Lung (tissue), 11 donors: ENCODE measurements at regions not wholly inside any gene's neighbourhood (a gene's known extent, or its start where the extent isn't known, plus 50 kb on each side); places are given as distances from the start of the nearest gene placed in this dataset.

Experiments used
- ATAC-seq: fragments of 200-7000 bp; cut with Tn5 transposase; one replicate; pipeline ENCODE4 v1.9.1; 2020; ENCODE audit warnings: moderate number of reproducible peaks; ENCODE audit not compliant: insufficient read depth, low FRiP score
- DNase-seq, 3 donors: peaks; one replicate each; pipeline ENCODE4 v3.0.0-alpha.2; 2013 to 2017
- H3K27ac ChIP-seq, 2 donors: one replicate each; pipeline ENCODE4 v1.5.1; 2013; ENCODE audit warnings: mild to moderate bottlenecking in 2 of 2, moderate library complexity in 2 of 2, control low read depth in 1 of 2, inconsistent platforms in 1 of 2, low read depth in 1 of 2, low read length in 1 of 2
- H3K27me3 ChIP-seq, 3 donors: one replicate each; pipeline ENCODE4 v1.5.1; 2013; ENCODE audit warnings: low read length in 2 of 3; ENCODE audit not compliant: control insufficient read depth in 3 of 3, insufficient read depth in 3 of 3
- H3K36me3 ChIP-seq, 4 donors: one replicate each; pipeline ENCODE4 v1.5.1; 2013; ENCODE audit warnings: low read length in 4 of 4, mild to moderate bottlenecking in 1 of 4, moderate library complexity in 1 of 4; ENCODE audit not compliant: control insufficient read depth in 4 of 4, insufficient read depth in 4 of 4
- H3K4me1 ChIP-seq, 5 donors: one replicate each; pipeline ENCODE4 v1.5.1; 2013; ENCODE audit warnings: low read length in 5 of 5, mild to moderate bottlenecking in 2 of 5, moderate library complexity in 1 of 5; ENCODE audit not compliant: control insufficient read depth in 5 of 5, insufficient read depth in 5 of 5
- H3K4me3 ChIP-seq: one replicate; pipeline ENCODE4 v1.5.1; 2013; ENCODE audit warnings: mild to moderate bottlenecking, control low read depth, moderate library complexity
- H3K9ac ChIP-seq, 2 donors: one replicate each; pipeline ENCODE4 v1.5.1; 2013; ENCODE audit warnings: low read length in 2 of 2, control low read depth in 1 of 2; ENCODE audit not compliant: insufficient read depth in 1 of 2
- H3K9me3 ChIP-seq, 4 donors: one replicate each; pipeline ENCODE4 v1.5.1; 2013; ENCODE audit warnings: low read length in 3 of 4, mild to moderate bottlenecking in 1 of 4, moderate library complexity in 1 of 4; ENCODE audit not compliant: control insufficient read depth in 4 of 4, insufficient read depth in 3 of 4
- CTCF ChIP-seq: IDR thresholded peaks from 2 replicates; pipeline ENCODE4 v1.5.1; 2012; ENCODE audit warnings: mild to moderate bottlenecking; ENCODE audit errors: control extremely low read depth, extremely low read depth
- WGBS, 2 donors: extraction: QIAGEN DNeasy Blood & Tissue Kit; methylation state at CpG; one replicate each; pipeline ENCODE4 v1.1.7; 2013; 5-methylcytosine and 5-hydroxymethylcytosine counted together
- donor health status: control.
- donor health status: control.
- donor health status: Bipolar disorder and iron deficiency.
- donor health status: healthy.
- donor health status: DM: yes; HTN: yes; CAD: no.

GRCh38 chr3:18233987-18234716, 191.0 kb downstream of the SATB1 start:
- Histone ChIP-seq H3K4me1 (peaks cover 0 to 7% (median 0%) of the 10 kb centered on the region in 5 donors), H3K4me3 (no peak overlapping the region), H3K27me3 (no peaks in the 10 kb centered on the region), H3K9ac (no peak overlapping the region), H3K36me3 (no peaks in the 10 kb centered on the region), H3K27ac (no peak overlapping the region), H3K9me3 (no peaks in the 10 kb centered on the region)
- no peak for TF ChIP-seq CTCF
- no peak for DNase-seq
- no peak for ATAC-seq
- 63 to 76% methylated on average over 10 of the region's 10 CpGs for WGBS, 2 donors

GRCh38 chr3:18232317-18232716, 192.8 kb downstream of the SATB1 start:
- Histone ChIP-seq H3K27me3 (no peaks in the 10 kb centered on the region), H3K9ac (no peak overlapping the region), H3K36me3 (no peaks in the 10 kb centered on the region), H3K9me3 (no peaks in the 10 kb centered on the region), H3K27ac (no peak overlapping the region), H3K4me3 (no peak overlapping the region), H3K4me1 (peaks cover 0 to 7% (median 0%) of the 10 kb centered on the region in 5 donors)
- DNase-seq (no peak), ATAC-seq (no peak)
- 62 to 66% methylated on average over 3 of the region's 3 CpGs for WGBS, 2 donors
- TF ChIP-seq CTCF, result no peak

- Histone ChIP-seq H3K4me3 (no peak overlapping the region), H3K27me3 (no peaks in the 10 kb centered on the region), H3K9ac (no peak overlapping the region), H3K9me3 (no peaks in the 10 kb centered on the region), H3K36me3 (no peaks in the 10 kb centered on the region), H3K4me1 (peaks cover 0 to 5% (median 0%) of the 10 kb centered on the region in 5 donors), H3K27ac (no peak overlapping the region)
- 31 to 61% methylated on average over 1 of the region's 1 CpG for WGBS, 2 donors
- no peak for DNase-seq
- ATAC-seq, result no peak
- no peak for TF ChIP-seq CTCF
Measured at GRCh38 chr3:18228060-18228459, 197.1 kb downstream of the SATB1 start.

- DNase-seq (no peak), ATAC-seq (no peak)
- no peak overlapping the region for H3K9ac ChIP-seq
- no peak overlapping the region for H3K27ac ChIP-seq
- peaks cover 0 to 8% (median 0%) of the 10 kb centered on the region in 5 donors for H3K4me1 ChIP-seq
- WGBS, 2 donors, result 76 to 86% methylated on average over 3 of the region's 3 CpGs
- no peaks in the 10 kb centered on the region for H3K36me3 ChIP-seq
- H3K27me3 ChIP-seq, result no peaks in the 10 kb centered on the region
- TF ChIP-seq CTCF, result no peak
- no peak overlapping the region for H3K4me3 ChIP-seq
- H3K9me3 ChIP-seq, result no peaks in the 10 kb centered on the region
Measured at GRCh38 chr3:18225709-18226108, 199.4 kb downstream of the SATB1 start.
